IMR-90 (cell line): ENCODE measurements at regions not wholly inside any gene's neighbourhood (a gene's known extent, or its start where the extent isn't known, plus 50 kb on each side); places are given as distances from the start of the nearest gene placed in this dataset.

Source experiments
- ATAC-seq: fragments of 200-7000 bp; cut with Tn5 transposase; 2 replicates; pipeline ENCODE4 v1.9.1; 2020; ENCODE audit warnings: low read depth, mild to moderate bottlenecking, moderate library complexity
- BruUV-seq: library from RNA; stranded (reverse); fragments of 400-500 nt; replicated peaks from 2 replicates; lab custom pipeline; 2021; lab: Mats Ljungman, UMichigan
- CTCF ChIA-PET: fragments of 300-600 bp; formaldehyde crosslinking; extraction: SDS; loops from one replicate; lab custom pipeline; 2021; ENCODE audit warnings: antibody characterized with exemption; lab: Yijun Ruan, JAX
- POLR2A ChIA-PET: fragments of 300-600 bp; sonication (Branson Sonifier 250); formaldehyde crosslinking; loops from one replicate; lab custom pipeline; 2022; ENCODE audit warnings: antibody characterized with exemption; ENCODE audit not compliant: unreplicated experiment; lab: Charles Lee
- DNase-seq: peaks from one replicate; pipeline ENCODE4 v3.0.0; 2013
- H2AFZ ChIP-seq: replicated peaks from 2 replicates; pipeline ENCODE3; 2013; ENCODE audit warnings: low read length, mild to moderate bottlenecking; ENCODE audit not compliant: poor library complexity
- H2AK5ac ChIP-seq: 2 replicates; pipeline ENCODE4 v1.6.1; 2013; ENCODE audit warnings: low read depth, low read length, inconsistent platforms
- H2AK9ac ChIP-seq: replicated peaks from 2 replicates; pipeline ENCODE3; 2013; ENCODE audit warnings: mild to moderate bottlenecking, low read depth, low read length, moderate library complexity; ENCODE audit not compliant: poor library complexity
- H2BK120ac ChIP-seq: 2 replicates; pipeline ENCODE4 v1.6.1; 2013; ENCODE audit warnings: low read depth, low read length, inconsistent platforms
- H2BK15ac ChIP-seq: 3 replicates; pipeline ENCODE4 v1.6.1; 2013; ENCODE audit warnings: low read depth, low read length, inconsistent platforms
- H2BK20ac ChIP-seq: 2 replicates; pipeline ENCODE4 v1.6.1; 2013; ENCODE audit warnings: low read depth, mild to moderate bottlenecking, inconsistent platforms, low read length, moderate library complexity
- H2BK5ac ChIP-seq: 2 replicates; pipeline ENCODE4 v1.6.1; 2013; ENCODE audit warnings: mild to moderate bottlenecking, low read depth, low read length, inconsistent platforms; ENCODE audit not compliant: poor library complexity, severe bottlenecking
- H3K14ac ChIP-seq: replicated peaks from 2 replicates; pipeline ENCODE4 v1.6.1; 2013; ENCODE audit warnings: low read depth, low read length, inconsistent platforms
- H3K18ac ChIP-seq: 2 replicates; pipeline ENCODE4 v1.6.1; 2013; ENCODE audit warnings: low read depth, low read length, control low read depth
- H3K23ac ChIP-seq: 2 replicates; pipeline ENCODE4 v1.6.1; 2013; ENCODE audit warnings: low read depth, low read length, inconsistent platforms
- H3K27ac ChIP-seq: 2 replicates; pipeline ENCODE4 v1.5.1; 2013; ENCODE audit warnings: mild to moderate bottlenecking, control low read depth, low read length; ENCODE audit not compliant: insufficient read depth
- H3K27me3 ChIP-seq: 2 replicates; pipeline ENCODE4 v1.6.1; 2013; ENCODE audit warnings: low read length; ENCODE audit not compliant: control insufficient read depth, insufficient read depth
- H3K36me3 ChIP-seq: 2 replicates; pipeline ENCODE4 v1.6.1; 2013; ENCODE audit warnings: low read length, mixed read lengths; ENCODE audit not compliant: control insufficient read depth, insufficient read depth
- H3K4ac ChIP-seq: 2 replicates; pipeline ENCODE4 v1.6.1; 2013; ENCODE audit warnings: low read depth, low read length, inconsistent platforms
- H3K4me1 ChIP-seq: 2 replicates; pipeline ENCODE4 v1.6.1; 2013; ENCODE audit warnings: low read length, mixed read lengths; ENCODE audit not compliant: control insufficient read depth, insufficient read depth
- H3K4me2 ChIP-seq: 2 replicates; pipeline ENCODE4 v1.6.1; 2013; ENCODE audit warnings: low read depth, mild to moderate bottlenecking, control low read depth, low read length, moderate library complexity
- H3K4me3 ChIP-seq: 2 replicates; pipeline ENCODE4 v1.5.1; 2013; ENCODE audit warnings: low read depth, mild to moderate bottlenecking, control low read depth, low read length, moderate library complexity; ENCODE audit not compliant: insufficient read depth
- H3K56ac ChIP-seq: 2 replicates; pipeline ENCODE4 v1.6.1; 2013; ENCODE audit warnings: low read length, inconsistent platforms; ENCODE audit not compliant: insufficient read depth; ENCODE audit errors: extremely low read depth
- H3K79me1 ChIP-seq, 2 experiments: 2 replicates each; pipeline ENCODE4 v1.6.1; 2013; ENCODE audit warnings: low read length in 2 of 2, inconsistent platforms in 1 of 2, low read depth in 1 of 2
- H3K9ac ChIP-seq: 2 replicates; pipeline ENCODE4 v1.6.1; 2013; ENCODE audit warnings: low read depth, low read length, control low read depth
- H3K9me1 ChIP-seq: 2 replicates; pipeline ENCODE4 v1.6.1; 2013; ENCODE audit warnings: low read length, inconsistent platforms; ENCODE audit not compliant: insufficient read depth
- H3K9me3 ChIP-seq: 2 replicates; pipeline ENCODE4 v1.6.1; 2013; ENCODE audit warnings: low read length; ENCODE audit not compliant: control insufficient read depth, insufficient read depth
- H4K20me1 ChIP-seq: 2 replicates; pipeline ENCODE4 v1.6.1; 2013; ENCODE audit warnings: low read length, inconsistent platforms; ENCODE audit not compliant: insufficient read depth
- H4K5ac ChIP-seq: 2 replicates; pipeline ENCODE4 v1.6.1; 2013; ENCODE audit warnings: mild to moderate bottlenecking, low read depth, low read length, control low read depth
- H4K8ac ChIP-seq, 2 experiments: 2 replicates each; pipeline ENCODE4 v1.6.1; 2013; ENCODE audit warnings: low read depth in 2 of 2, low read length in 2 of 2, control low read depth in 1 of 2, inconsistent platforms in 1 of 2
- H4K91ac ChIP-seq: 2 replicates; pipeline ENCODE4 v1.6.1; 2013; ENCODE audit warnings: low read depth, low read length, inconsistent platforms; ENCODE audit not compliant: insufficient read depth
- BHLHE40 ChIP-seq: fragments of 150-350 bp; IDR thresholded peaks from 2 replicates; pipeline ENCODE4 v1.6.1; 2016; ENCODE audit warnings: mild to moderate bottlenecking, low read depth, low read length
- CHD1 ChIP-seq: IDR thresholded peaks from 2 replicates; pipeline ENCODE4 v1.6.1; 2012; ENCODE audit warnings: low read depth, low read length, improper control_type of control experiment
- FOS ChIP-seq: fragments of 150-350 bp; IDR thresholded peaks from 2 replicates; pipeline ENCODE4 v1.6.1; 2016; ENCODE audit warnings: low read depth, low read length
- MAFK ChIP-seq: IDR thresholded peaks from 2 replicates; pipeline ENCODE4 v1.6.1; 2012; ENCODE audit warnings: low read depth, low read length, improper control_type of control experiment
- MAZ ChIP-seq: IDR thresholded peaks from 2 replicates; pipeline ENCODE4 v1.6.1; 2012; ENCODE audit warnings: low read depth, mild to moderate bottlenecking, low read length, improper control_type of control experiment, moderate library complexity, borderline replicate concordance
- MXI1 ChIP-seq: IDR thresholded peaks from 2 replicates; pipeline ENCODE4 v1.6.1; 2012; ENCODE audit warnings: low read depth, mild to moderate bottlenecking, low read length, moderate library complexity, borderline replicate concordance
- NFE2L2 ChIP-seq: fragments of 150-350 bp; IDR thresholded peaks from 2 replicates; pipeline ENCODE4 v1.6.1; 2016; ENCODE audit warnings: low read depth, mild to moderate bottlenecking, low read length
- RAD21 ChIP-seq: IDR thresholded peaks from 2 replicates; pipeline ENCODE4 v1.6.1; 2012; ENCODE audit warnings: low read length, improper control_type of control experiment
- RCOR1 ChIP-seq: IDR thresholded peaks from 2 replicates; pipeline ENCODE4 v1.6.1; 2012; ENCODE audit warnings: mild to moderate bottlenecking, low read length, improper control_type of control experiment; ENCODE audit not compliant: insufficient replicate concordance
- RFX5 ChIP-seq: IDR thresholded peaks from 2 replicates; pipeline ENCODE4 v1.8.0; 2012; ENCODE audit warnings: low read depth, mild to moderate bottlenecking, low read length, moderate library complexity
- WGBS, 2 experiments: methylation state at CpG; one replicate each; pipeline versions ENCODE4 v1.1.5 to v1.1.7; 2013; ENCODE audit warnings: missing lambda C conversion rate in 2 of 2; ENCODE audit not compliant: insufficient read length in 1 of 2; ENCODE audit errors: extremely low coverage in 2 of 2; 5-methylcytosine and 5-hydroxymethylcytosine counted together
- dilution Hi-C: fragments of 300-500 bp; cut with HindIII; formaldehyde crosslinking; loops from one replicate; pipeline ENCODE4 v1.14.3; 2018; ENCODE audit warnings: low sequenced_read_pairs; ENCODE audit not compliant: unreplicated experiment
- in situ Hi-C: fragments of 300-500 bp; cut with MboI; formaldehyde crosslinking; loops from 3 replicates; pipeline ENCODE4 v1.14.3; 2019; ENCODE audit warnings: low sequenced_read_pairs, inconsistent platforms, mixed read lengths
- intact Hi-C: fragments of 100-400 bp; cut with micrococcal nuclease; formaldehyde crosslinking; loops from 2 replicates; pipeline ENCODE4 v1.10.0; 2022
- TF ChIP-seq, protein P1 (sequence below): conservative IDR thresholded peaks from 2 replicates; pipeline ENCODE4 v1.5.1; 2012; ENCODE audit warnings: mild to moderate bottlenecking, low read depth, low read length, improper control_type of control experiment
- TF ChIP-seq, protein P2 (sequence below): fragments of 150-350 bp; IDR thresholded peaks from 2 replicates; pipeline ENCODE4 v1.6.1; 2016; ENCODE audit warnings: low read depth, mild to moderate bottlenecking, low read length, moderate library complexity, borderline replicate concordance

DNA sequence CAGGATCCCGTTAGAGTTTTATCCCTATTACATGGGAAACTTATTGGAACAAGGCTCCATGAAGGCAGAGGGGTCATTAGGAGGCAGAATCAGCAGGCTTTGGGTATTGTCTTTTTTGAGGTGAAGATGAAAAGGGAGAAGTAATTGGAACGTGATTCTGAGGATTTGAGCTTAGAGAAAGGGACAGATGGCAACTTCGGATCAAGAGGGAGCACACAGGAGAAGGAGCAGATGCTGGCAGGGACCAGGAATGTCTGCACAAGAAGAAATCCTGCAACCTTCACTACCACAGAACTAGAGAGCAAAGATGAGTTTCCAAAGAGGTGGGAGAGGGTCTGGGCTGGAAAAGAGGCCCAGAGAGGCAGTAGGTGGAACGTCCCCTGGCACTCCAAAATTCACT, 202.8 kb downstream of the RRAGC start:
- POLR2A ChIA-PET = no interaction called here
- no peaks in the 10 kb centered on the region for H3K9me3 ChIP-seq
- no peaks in the 10 kb centered on the region for H4K20me1 ChIP-seq
- intact Hi-C loops = no loop called here
- H3K18ac ChIP-seq = no peak overlapping the region
- ATAC-seq (no peak), DNase-seq (no peak)
- H2AK5ac ChIP-seq = no peak overlapping the region
- dilution Hi-C loops = no loop called here
- H2BK5ac ChIP-seq = no peak overlapping the region
- no peak overlapping the region for H2AK9ac ChIP-seq
- no peak overlapping the region for H4K91ac ChIP-seq
- no peaks in the 10 kb centered on the region for H3K27me3 ChIP-seq
- no peak overlapping the region for H3K23ac ChIP-seq
- no CpG with 5 or more reads among the region's 4 CpGs for WGBS, 2 experiments
- no peak overlapping the region for H2BK120ac ChIP-seq
- H3K4me1 ChIP-seq = no peaks in the 10 kb centered on the region
- no peak overlapping the region for H3K27ac ChIP-seq
- no peak overlapping the region for H3K4me3 ChIP-seq
- no peaks in the 10 kb centered on the region for H3K36me3 ChIP-seq
- H3K9me1 ChIP-seq = no peaks in the 10 kb centered on the region
- no peaks in the 10 kb centered on the region for H3K79me1 ChIP-seq
- no peak overlapping the region for H3K9ac ChIP-seq
- CTCF ChIA-PET = no interaction called here
- H4K5ac ChIP-seq = no peak overlapping the region
- H2AFZ ChIP-seq = no peak overlapping the region
- no peak overlapping the region for H4K8ac ChIP-seq
- no peak overlapping the region for H3K4me2 ChIP-seq
- no peak for TF ChIP-seq NFE2L2
- no peak for TF ChIP-seq MAZ
- no peak for TF ChIP-seq FOS
- TF ChIP-seq MAFK = no peak
- TF ChIP-seq RAD21 = no peak
- TF ChIP-seq, protein P1, sequence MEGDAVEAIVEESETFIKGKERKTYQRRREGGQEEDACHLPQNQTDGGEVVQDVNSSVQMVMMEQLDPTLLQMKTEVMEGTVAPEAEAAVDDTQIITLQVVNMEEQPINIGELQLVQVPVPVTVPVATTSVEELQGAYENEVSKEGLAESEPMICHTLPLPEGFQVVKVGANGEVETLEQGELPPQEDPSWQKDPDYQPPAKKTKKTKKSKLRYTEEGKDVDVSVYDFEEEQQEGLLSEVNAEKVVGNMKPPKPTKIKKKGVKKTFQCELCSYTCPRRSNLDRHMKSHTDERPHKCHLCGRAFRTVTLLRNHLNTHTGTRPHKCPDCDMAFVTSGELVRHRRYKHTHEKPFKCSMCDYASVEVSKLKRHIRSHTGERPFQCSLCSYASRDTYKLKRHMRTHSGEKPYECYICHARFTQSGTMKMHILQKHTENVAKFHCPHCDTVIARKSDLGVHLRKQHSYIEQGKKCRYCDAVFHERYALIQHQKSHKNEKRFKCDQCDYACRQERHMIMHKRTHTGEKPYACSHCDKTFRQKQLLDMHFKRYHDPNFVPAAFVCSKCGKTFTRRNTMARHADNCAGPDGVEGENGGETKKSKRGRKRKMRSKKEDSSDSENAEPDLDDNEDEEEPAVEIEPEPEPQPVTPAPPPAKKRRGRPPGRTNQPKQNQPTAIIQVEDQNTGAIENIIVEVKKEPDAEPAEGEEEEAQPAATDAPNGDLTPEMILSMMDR = no peak
- TF ChIP-seq, protein P2, sequence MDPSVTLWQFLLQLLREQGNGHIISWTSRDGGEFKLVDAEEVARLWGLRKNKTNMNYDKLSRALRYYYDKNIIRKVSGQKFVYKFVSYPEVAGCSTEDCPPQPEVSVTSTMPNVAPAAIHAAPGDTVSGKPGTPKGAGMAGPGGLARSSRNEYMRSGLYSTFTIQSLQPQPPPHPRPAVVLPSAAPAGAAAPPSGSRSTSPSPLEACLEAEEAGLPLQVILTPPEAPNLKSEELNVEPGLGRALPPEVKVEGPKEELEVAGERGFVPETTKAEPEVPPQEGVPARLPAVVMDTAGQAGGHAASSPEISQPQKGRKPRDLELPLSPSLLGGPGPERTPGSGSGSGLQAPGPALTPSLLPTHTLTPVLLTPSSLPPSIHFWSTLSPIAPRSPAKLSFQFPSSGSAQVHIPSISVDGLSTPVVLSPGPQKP = no peak
- TF ChIP-seq RFX5 = no peak
- no peak for TF ChIP-seq RCOR1
- no peak for TF ChIP-seq BHLHE40
- no peak for TF ChIP-seq CHD1
- no peak for TF ChIP-seq MXI1
- no TSS peak for BruUV-seq
- in situ Hi-C loops = no loop called here
- no peak overlapping the region for H2BK15ac ChIP-seq
- no peak overlapping the region for H3K4ac ChIP-seq
- H3K56ac ChIP-seq = no peak overlapping the region
- no peak overlapping the region for H2BK20ac ChIP-seq
- no peak overlapping the region for H3K14ac ChIP-seq
